ENCODE measurements at regions not wholly inside any gene's neighbourhood (a gene's known extent, or its start where the extent isn't known, plus 50 kb on each side); places are given as distances from the start of the nearest gene placed in this dataset.
"Not testable (repeated sequence)": the region's sequence is repeated elsewhere in the genome, so short reads cannot be mapped to it uniquely, and the experiment has no call there.

DNA sequence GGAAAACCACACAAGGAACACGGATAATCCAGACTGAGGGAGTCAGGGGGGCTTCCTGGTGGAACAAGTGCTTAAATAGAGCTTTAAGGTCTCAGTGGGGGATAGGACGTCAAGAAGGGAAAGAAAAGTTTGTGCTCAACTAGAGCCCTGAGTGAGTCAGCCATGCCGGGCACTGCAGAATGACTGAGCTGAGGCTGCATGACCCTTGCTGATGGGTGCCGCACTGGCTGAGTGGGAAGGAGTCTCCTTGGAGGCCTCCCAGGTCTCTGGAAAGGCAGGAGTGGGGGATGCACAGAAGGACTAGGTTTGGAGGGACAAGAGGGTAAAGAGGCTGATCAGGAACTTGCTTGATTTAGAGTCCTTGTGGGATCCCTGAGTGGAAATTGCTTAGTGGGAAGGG lies 150.3 kb downstream of the RPLP1 start:
- DNase-seq, result no peak

DNA sequence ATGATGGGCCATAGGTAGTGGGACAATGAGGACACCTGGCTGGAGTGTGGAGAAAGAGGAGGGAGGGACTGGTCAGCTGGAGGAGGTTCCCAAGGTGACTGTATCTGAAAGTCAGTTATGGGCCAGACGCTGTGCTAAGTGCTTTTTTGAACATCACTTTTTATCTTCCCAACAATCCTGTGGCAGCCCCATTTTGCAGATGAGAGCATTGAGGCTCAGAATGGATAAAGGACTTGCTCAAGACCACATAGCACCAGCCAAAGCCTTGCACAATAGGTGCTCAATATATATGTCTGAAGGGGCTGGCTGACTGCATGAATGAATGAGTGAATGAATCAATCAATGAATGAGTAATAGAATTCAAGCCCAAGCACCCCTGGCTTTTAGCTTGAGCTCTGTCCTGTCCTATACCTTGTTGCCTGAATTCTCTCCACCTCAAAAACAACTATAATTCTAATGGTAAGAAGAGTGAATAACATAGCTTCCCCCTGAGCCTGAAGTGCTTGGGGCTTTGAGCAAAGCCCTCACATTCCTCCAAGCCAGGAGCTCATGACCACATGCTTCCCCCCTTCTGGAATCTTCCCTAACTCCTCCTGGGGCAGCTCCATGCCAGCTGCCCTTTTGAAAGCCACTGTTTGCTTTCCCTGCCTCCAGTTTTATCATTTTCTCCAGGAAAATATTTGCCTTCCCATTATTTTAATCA lies 150.9 kb downstream of the RPLP1 start:
- DNase-seq, result no peak

DNA sequence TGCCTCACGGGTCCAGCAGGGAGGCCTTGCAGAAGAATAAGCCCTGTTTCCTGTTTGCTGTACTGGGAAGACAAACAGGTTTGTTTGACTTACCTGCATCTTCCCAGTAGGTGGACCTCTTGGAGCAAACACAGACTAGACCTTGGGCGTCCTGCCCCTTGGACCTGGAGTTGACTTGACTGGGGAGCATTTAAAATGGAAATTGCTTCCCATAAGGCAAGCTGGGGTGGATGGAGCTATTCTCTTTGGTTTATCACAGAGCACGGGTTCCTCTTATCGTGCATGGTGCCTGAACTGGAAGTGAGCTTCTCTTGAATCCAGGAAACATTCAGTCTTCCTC lies 151.4 kb downstream of the RPLP1 start:
- DNase-seq, result no peak

DNA sequence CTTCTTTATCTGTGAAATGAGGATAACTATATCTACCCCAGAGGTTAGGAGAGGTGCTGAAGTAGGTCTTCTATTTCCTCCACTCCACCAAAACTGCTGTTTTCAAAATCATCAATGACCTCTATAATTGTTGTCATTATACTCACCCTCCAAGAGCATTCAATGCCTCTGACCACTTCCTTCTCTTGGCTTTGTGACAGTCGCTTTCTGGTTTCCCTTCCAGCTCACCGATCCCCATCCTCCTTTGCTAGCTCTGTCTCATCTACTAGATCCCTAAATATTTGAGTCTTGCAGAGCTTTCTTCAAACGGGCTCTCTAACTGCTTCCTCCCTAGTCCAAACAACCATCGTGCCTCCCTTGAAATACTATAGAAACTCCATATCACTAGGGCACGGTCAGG lies 153.5 kb downstream of the RPLP1 start:
- no peak for DNase-seq

DNA sequence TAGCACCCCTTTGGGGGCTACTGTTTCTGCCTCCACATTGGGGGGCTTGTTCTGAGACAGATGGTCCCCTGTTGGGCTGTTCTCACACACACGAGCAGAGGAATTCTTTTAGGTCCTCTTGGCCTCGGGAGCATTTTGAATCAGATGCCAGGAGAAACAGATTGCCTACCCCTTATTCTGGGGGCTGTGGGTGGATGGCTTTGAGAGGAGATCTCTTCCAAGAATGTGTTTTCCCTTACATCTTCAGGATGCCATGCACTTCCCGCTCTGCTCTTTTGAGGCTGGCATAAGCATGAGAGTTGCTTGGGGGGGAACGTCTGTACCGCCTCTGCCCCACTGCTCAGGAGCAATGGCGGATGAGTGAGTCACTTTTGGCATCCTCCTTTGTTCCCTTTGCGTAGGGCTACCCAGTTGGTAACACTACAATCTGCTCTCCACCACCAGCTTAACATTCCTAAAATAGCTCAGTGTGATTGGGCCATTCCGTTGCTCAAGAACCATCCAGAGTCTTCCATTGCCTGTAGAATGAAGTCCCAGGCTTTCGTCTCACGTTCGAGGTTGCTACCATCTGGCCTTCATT lies 154.4 kb downstream of the RPLP1 start:
- DNase-seq, result no peak

DNA sequence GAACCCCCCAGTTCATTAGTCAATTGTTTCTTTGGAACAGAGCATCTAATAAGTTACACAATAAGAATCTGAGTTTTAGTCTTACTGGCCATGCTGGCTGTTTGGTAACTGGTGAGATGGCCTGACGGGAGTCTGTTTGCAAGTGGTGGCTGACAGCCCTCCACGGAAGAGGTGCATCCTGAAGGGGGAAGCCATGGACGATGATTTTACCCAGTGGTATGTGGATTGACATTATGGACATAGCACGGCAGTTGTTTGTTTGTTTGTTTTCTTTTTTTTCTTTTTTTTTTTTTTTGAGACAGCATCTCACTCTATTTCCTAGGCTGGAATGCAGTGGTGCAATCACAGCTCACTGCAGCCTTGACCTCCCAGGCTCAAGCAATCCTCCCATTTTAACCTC lies 156.0 kb downstream of the RPLP1 start:
- DNase-seq, result no peak

DNA sequence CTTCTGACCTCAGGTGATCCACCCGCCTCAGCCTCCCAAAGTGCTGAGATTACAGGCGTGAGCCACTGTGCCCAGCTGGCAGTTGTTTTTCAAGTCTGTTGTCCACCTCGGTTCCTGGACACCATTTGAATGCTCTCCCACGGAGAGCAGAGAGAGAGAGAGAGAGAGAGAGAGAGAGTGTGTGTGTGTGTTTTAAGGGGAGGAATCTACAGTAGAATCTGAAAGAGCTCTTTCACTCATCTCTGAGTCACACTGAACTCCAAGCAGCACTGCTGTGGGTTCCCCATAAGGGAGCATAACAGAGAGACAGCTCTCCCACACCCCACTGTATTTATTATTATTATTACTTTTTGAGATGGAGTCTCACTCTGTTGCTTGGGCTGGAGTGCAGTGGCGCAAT lies 156.6 kb downstream of the RPLP1 start:
- no peak for DNase-seq

DNA sequence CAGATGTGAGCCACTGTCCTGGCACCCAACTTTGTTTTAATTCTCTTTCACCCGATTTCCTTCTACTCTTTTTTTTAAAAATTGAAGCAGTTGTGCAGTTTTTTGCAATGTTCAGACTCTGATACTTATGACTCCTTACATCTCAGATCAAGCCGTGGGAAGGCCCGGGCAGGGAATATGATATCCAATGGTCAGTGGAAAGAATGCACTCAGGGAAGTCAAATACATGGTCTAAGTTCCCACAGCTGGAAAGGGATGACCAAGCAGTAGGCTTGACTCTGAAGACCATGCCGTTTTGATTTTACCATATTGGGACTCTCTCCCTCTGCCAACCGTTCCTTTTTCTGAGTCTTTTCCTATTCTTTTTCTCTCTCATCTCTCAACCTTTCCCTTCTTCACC lies 157.2 kb downstream of the RPLP1 start:
- no peak for DNase-seq

DNA sequence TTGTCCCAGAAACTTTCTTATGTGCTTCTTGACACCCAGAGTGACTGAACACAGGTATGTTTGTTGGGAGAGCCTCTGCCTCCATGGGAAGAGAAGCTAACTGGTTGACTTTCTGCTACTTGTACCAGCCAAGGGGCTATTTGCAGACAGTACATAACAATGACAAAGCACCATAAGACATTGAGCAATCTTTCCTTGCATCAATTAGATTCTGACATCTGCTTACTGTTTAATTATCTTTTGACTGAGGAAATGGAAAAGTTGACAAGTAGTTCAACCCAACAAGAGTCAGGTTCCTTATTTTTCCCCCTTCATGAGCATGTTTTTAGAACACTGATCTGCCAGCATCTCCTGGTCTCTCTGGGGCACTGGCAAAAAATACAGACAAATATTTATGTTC lies 157.7 kb downstream of the RPLP1 start:
- no peak for DNase-seq

DNA sequence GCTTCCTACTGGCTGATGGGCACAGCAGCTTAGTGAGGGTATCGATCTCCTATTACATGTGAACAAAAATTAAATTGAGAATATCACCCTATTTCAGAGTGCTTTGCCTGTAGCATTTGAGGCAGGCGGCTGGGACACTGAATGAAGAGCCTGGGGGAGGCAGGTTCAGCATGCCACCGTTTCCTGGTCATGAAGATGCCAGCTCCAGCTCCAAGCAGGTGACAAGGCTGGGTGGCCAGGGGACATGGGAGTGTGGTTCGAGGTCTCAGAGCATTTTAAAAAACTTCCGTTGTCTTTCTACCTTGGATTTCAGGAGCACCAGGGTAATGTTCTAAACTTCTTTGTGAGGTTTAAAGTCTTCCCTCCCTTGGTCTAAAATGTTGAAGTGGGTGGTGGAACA lies 158.2 kb downstream of the RPLP1 start:
- no peak for DNase-seq

DNA sequence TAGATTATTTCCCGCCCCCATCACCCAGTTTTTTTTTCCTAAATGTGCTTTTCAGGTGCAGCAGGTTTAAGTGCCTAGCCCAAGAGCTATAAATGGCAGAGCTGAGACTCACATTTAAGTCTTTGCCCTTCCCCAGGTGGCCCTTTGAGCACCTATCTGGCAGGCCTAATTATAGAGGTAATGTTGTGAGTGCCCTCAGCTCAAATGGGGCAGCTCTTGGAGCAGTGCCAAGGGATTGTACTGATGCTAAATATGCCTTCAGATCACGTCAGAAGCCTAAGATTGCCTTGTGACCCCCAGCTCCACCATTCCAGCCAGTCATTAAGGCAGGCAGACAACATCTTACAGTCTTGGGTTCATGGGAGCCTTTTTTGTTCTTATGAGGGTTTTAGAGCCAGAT lies 159.5 kb downstream of the RPLP1 start:
- DNase-seq, result no peak

DNA sequence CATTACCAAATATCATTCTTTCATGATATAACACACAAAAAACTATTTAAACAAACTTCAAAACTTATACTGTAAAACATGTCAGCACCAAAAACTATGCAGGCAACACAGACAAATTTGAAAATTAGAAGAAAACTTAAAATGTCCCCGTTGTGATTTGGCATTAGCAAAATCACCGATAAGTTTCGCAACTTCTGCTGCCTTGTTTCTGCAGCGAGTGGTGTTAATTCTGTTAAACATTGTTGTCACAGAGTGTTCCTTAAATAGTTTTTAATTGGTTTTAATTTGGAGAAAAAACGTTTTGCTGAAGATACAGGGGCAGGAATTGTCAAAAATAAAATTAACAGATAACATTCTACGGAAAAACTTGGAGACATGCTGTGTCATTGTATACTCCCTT lies 160.6 kb downstream of the RPLP1 start:
- DNase-seq, result no peak

DNA sequence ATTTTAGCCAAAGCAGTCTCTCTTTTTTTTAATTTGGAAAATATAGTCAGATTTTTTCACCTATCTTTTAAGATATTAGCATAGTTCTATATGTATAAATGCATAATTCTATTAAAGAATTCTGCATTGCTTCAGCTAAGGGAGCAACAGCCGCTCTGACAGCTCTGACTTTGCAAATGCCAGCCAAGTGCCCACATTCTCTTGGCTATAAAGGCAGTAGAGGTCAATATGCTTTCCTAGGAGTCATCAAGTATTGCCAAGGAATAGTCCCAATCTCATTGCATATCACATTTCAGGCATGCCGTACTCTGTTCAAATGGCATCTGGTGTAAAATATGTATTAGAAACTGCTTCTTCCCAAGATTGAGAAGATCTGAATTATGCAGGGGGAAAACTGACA lies 161.4 kb downstream of the RPLP1 start:
- no peak for DNase-seq

DNA sequence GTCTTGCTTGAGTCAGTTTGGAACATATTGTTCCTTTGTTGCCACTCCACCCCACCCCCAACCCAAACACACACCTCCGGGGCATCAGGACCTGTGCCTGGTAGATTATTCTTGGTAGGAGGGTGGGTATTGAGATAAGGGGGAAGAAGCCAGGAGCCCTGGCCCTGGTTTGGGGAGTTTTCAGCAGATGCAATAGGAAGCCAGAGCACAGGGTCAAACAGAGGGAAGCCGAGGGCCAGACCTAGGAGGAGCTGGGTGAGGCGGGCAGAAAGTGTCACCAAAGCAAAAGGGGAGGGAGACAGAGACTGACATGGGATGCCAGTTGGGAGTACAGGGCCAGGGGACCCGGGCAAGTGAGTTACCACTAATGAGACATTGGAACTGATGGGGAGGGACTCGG lies 163.1 kb downstream of the RPLP1 start:
- no peak for DNase-seq

DNA sequence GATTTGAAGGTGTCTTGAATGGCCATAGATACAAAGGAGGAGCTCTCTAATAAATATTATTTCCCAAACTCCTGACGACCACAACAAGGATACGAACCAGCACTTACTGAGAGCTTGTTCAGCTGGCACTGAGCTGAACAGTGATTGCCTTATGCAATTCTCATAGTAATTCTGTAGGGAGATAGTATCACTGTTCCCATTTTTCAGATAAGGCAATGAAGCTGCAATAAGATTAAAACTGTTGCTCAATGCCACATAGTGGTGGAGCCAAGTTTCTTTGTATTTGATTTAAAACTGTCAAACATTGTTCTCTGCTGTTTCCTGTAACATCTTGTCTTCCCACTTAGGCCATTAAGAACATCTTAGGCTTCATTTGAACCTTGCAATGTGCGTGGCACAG lies 163.9 kb downstream of the RPLP1 start:
- DNase-seq, result no peak

DNA sequence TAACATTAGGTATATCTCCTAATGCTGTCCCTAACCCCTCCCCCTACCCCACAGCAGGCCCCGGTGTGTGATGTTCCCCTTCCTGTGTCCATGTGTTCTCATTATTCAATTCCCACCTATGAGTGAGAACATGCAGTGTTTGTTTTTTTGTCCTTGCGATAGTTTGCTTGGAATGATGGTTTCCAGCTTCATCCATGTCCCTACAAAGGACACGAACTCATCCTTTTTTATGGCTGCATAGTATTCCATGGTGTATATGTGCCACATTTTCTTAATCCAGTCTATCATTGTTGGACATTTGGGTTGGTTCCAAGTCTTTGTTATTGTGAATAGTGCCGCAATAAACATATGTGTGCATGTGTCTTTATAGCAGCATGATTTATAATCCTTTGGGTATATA lies 164.5 kb downstream of the RPLP1 start:
- DNase-seq, result not testable (repeated sequence)

DNA sequence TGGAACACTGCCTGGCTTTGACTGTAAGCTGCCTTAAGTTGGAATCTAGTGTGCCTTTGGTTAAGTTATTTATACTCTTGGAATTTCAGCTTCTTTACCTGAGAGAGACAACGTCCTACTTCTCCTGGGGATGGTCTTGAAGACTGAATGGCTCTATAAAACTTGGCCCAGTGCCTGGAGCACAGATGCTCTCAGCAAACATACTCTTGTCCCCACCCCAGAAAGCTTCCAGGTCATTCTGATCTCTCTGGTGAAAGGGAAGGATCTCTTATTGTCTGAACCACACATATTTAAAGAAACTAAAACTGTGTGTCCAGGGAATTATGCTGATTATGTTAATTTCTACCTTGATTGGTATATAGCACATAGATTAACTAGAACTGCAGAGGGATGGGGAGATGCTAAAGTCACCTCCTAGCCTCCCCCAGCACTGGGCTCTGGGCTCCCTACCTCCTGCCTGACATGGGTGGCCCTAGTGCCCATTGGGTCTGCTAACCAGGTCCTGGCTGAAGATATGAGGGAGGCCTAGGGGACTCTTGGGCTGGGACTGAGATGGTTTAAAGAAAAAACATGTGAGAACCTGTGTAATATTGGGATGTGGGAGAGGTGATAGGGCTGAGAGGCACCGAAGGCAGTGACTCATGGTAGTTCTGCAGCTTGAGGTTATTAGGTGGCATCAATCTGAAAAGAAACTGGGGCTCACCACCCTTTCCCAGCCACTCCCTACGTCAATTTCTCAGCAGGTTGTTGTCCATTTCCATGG lies 171.0 kb downstream of the RPLP1 start:
- no peak for DNase-seq

DNA sequence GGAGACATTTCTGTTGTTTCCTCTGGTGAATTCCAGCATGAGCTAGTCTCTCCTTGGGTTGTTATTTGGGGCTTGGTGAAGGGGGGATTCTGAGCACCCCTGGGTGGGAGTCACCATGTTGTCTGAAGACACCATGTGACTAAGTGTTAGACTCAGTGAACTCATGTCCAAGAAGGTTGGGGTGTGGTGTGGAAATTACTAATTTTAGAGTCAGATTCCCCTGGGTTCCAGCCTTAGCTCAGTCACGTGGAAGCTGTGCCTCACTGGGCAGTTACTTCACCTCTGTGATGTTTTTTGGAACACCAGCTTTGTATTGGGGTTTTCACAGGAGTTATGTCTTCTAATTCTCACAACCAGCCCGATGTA lies 171.5 kb downstream of the RPLP1 start:
- DNase-seq, result no peak

DNA sequence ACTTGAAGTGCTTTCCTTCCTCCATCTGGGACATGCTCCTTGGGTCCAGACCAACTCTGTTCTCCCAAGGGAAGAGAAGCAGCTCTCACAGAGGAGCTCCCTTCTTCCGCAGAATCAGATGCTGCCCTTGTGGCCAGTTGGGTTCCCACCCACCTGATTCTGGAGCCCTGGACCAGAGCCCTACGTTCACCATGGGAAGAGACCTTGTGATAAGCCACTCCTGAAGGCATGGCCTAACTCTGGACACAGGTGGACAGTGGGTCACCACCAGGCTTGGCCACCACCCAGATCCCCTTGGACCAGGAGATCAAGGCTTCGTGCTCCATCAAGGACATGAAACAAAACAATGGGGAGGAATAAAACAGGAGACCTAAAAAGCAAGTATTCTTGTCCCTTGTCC lies 172.2 kb downstream of the RPLP1 start:
- no peak for DNase-seq

DNA sequence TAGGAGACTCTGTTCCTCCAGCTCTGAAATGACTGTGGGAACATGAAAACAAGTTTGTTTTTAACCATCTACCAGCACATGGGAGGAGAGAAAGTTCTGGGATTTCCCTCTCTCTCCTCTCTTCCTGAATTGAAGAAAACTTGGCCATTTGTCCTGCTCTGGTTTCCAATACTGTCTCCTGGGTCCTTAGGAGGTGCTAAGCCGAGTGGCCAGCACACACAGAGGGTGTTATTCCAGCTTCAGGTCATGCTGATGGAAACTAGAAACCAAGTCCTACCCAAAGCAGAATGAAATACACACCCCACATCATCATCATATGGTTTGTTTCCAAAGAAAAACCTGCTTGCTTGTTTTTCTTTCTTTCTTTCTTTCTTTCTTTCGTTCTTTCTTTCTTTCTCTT lies 172.7 kb downstream of the RPLP1 start:
- DNase-seq, result no peak

DNA sequence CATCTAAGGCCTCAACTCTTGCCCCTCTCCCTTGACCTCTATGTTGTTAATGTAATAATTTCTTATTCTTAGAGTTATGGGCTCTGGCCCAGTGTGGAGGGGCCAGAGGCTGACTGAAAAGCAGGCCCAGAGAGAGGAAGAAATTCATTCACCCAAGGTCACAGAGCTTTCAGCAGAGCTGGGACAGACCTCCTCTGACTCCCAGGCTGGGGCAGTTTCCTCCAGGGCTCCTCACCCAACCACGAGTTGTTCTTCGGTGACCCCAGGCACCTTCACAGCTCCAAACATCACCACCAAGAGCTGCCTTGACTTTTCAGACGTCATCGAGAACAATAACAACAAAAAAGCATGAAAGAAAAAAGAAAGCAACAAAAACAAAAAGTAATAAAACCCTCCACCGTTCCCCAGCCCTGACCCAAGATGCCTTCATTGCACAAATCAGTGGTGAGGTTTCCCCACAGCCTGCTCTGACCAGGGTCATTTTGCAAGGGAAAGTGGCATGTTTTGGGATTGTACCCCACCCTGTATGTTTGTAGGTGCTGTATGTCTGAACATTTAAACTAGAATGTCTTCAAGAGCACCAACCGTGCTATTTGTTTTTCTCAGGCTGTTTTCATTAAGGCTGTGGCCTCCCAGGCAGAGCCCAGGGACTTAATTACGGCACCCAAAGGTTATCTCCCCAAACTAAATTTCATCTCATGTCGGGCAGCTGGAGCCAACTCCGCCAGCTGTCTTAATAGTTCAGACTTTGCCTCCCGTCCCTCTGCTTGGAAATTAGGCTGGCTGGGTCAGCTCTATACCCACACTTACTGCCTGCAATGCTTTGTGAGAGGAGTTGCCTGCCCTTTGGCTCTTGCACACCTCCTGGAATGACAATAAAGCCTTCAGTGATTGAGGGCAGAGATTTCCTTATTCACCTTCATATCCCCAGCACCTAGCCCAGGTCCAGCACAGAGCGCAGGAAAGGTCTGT lies 173.8 kb downstream of the RPLP1 start:
- no peak for DNase-seq

DNA sequence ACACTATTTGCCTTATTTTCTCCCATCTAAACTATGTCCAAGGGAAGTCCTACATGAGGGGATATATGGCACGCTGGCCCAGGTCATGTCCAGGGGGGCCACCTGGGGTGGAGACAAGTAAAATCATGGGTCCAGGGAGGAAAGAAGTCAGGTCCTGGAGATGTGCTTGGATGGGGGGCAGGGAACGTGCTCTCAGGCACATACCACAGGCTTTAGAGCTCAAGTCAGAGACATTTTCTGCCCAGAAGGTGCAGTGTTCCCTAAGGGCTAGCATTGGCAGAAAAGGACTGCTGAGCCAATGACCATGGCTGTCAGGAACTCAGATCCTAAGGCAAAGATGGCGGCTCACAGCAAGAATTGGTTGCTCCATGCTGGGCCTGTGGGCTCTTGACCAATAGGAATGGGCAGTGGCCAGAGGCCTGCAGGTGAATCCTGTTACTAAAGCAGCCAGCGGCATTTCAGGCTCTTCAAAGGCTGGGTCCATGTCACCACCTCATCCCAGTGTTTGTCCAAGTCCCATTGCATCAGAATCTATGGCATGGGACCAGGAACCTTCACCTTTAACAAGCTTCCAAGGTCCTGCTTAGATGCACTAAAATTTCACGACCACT lies 175.0 kb downstream of the RPLP1 start:
- DNase-seq, result no peak
